Stimulated activated CD8-positive, alpha-beta memory T cell treated with anti-CD3 and anti-CD28 coated beads, Interleukin-7, amount 100 ng/mL, for 24 hours (primary cell): ENCODE measurements at regions not wholly inside any gene's neighbourhood (a gene's known extent, or its start where the extent isn't known, plus 50 kb on each side); places are given as distances from the start of the nearest gene placed in this dataset.
"Not testable (repeated sequence)": the region's sequence is repeated elsewhere in the genome, so short reads cannot be mapped to it uniquely, and the experiment has no call there.

ENCODE experiments used
- DNase-seq: peaks from one replicate; pipeline ENCODE4 v3.0.0-alpha.2; 2020; ENCODE audit warnings: low read depth

- no peak for DNase-seq
These were observed 680.9 kb downstream of the TMEM121 start for GRCh38 chr14:106207316-106207715.

- DNase-seq: no peak
These were observed 682.4 kb downstream of the TMEM121 start for GRCh38 chr14:106208794-106209193.

GRCh38 chr14:106209755-106210154 is 683.4 kb downstream of the TMEM121 start:
- DNase-seq: no peak

- DNase-seq: no peak
These were observed 684.3 kb downstream of the TMEM121 start for GRCh38 chr14:106210650-106211049.

GRCh38 chr14:106211334-106211900 is 685.0 kb downstream of the TMEM121 start:
- no peak for DNase-seq

- no peak for DNase-seq
These were observed 688.8 kb downstream of the TMEM121 start for GRCh38 chr14:106215229-106215628.

GRCh38 chr14:106216679-106217078 is 690.3 kb downstream of the TMEM121 start:
- DNase-seq: no peak

- DNase-seq: no peak
These were observed 691.8 kb downstream of the TMEM121 start for GRCh38 chr14:106218174-106218573.

GRCh38 chr14:106222311-106222710 is 695.9 kb downstream of the TMEM121 start:
- no peak for DNase-seq

GRCh38 chr14:106222731-106223130 is 696.3 kb downstream of the TMEM121 start:
- DNase-seq: no peak

GRCh38 chr14:106227793-106228192 is 701.4 kb downstream of the TMEM121 start:
- no peak for DNase-seq

GRCh38 chr14:106228541-106229158 is 702.3 kb downstream of the TMEM121 start:
- DNase-seq: no peak

- no peak for DNase-seq
These were observed 703.7 kb downstream of the TMEM121 start for GRCh38 chr14:106230071-106230470.

GRCh38 chr14:106233191-106233590 is 706.8 kb downstream of the TMEM121 start:
- not testable (repeated sequence) for DNase-seq

- not testable (repeated sequence) for DNase-seq
These were observed 708.3 kb downstream of the TMEM121 start for GRCh38 chr14:106234525-106235254.

- no peak for DNase-seq
These were observed 709.2 kb downstream of the TMEM121 start for GRCh38 chr14:106235356-106236159.

GRCh38 chr14:106248321-106249192 is 722.2 kb downstream of the TMEM121 start:
- DNase-seq: no peak

GRCh38 chr14:106253995-106254394 is 727.6 kb downstream of the TMEM121 start:
- DNase-seq: not testable (repeated sequence)

- DNase-seq: peak; percentile 65
These were observed 731.2 kb downstream of the TMEM121 start for GRCh38 chr14:106257569-106257994.

- DNase-seq: peak; percentile 82
These were observed 741.8 kb downstream of the TMEM121 start for GRCh38 chr14:106268013-106268727.

GRCh38 chr14:106269029-106269428 is 742.6 kb downstream of the TMEM121 start:
- no peak for DNase-seq
